Immature natural killer cell (primary cell): ENCODE measurements at regions not wholly inside any gene's neighbourhood (a gene's known extent, or its start where the extent isn't known, plus 50 kb on each side); places are given as distances from the start of the nearest gene placed in this dataset.

ENCODE experiments used
- DNase-seq, 3 donors: peaks; one replicate each; pipeline ENCODE4 v3.0.0; 2022; ENCODE audit warnings: mixed read lengths in 1 of 3
- H3K27ac Mint-ChIP-seq, 6 donors: one replicate each; pipeline ENCODE4 v1.8.0; 2020; ENCODE audit warnings: mixed read lengths in 6 of 6, mild to moderate bottlenecking in 5 of 6, inconsistent platforms in 4 of 6, moderate library complexity in 3 of 6
- H3K27me3 Mint-ChIP-seq, 3 donors: one replicate each; pipeline ENCODE4 v1.8.0; 2020 to 2021; ENCODE audit warnings: low read depth in 3 of 3, mild to moderate bottlenecking in 3 of 3, mixed read lengths in 3 of 3, moderate library complexity in 3 of 3, inconsistent platforms in 1 of 3
- H3K36me3 Mint-ChIP-seq, 3 donors: one replicate each; pipeline ENCODE4 v1.8.0; 2020; ENCODE audit warnings: mixed read lengths in 3 of 3, inconsistent platforms in 2 of 3, mild to moderate bottlenecking in 2 of 3
- H3K4me1 Mint-ChIP-seq, 2 donors: one replicate each; pipeline ENCODE4 v1.8.0; 2020; ENCODE audit warnings: inconsistent platforms in 2 of 2, mild to moderate bottlenecking in 2 of 2, mixed read lengths in 2 of 2, moderate library complexity in 1 of 2
- H3K4me3 Mint-ChIP-seq, 5 donors: one replicate each; pipeline ENCODE4 v1.8.0; 2020; ENCODE audit warnings: mild to moderate bottlenecking in 5 of 5, mixed read lengths in 5 of 5, inconsistent platforms in 3 of 5, moderate library complexity in 3 of 5
- H3K9me3 Mint-ChIP-seq, 6 donors: one replicate each; pipeline ENCODE4 v1.8.0; 2020; ENCODE audit warnings: mild to moderate bottlenecking in 6 of 6, mixed read lengths in 6 of 6, inconsistent platforms in 4 of 6, moderate library complexity in 3 of 6

DNA sequence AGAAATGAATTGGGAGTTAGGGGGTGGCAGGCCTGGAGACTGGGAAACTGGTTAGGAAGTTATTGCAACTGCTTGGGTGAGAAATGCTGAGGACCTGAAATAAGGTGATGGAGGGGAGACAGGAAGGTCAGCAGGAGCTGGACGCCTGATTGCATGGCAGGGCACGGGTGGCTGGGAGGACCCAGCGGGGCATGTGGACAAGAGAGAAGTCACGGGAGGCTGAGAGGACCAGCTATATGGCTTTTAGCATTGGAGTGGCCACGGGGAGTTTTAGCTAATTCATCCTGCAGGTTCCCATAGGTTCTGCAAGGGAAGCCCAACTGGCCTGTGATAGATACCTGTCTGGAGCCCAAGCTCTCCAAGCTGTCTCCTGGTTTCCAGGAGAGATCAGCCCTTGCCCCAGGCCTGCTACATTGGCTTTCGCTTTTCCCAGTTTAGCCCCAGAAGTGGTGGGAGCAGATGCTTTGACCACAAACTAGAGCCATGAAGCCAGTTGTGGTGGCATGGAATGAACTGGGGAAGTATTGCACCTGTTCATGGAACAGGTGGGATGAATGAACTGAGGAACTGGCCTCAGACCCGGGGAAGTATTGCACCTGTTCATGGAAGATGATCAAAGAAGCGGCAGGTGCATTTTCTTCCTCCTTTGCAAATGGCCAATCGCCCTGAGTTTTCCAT is 93.6 kb upstream of the TAF1B start:
- H3K9me3 Mint-ChIP-seq, result no peaks in the 10 kb centered on the region
- H3K27me3 Mint-ChIP-seq, result peaks cover 6 to 10% (median 7%) of the 10 kb centered on the region in 3 donors
- peak overlapping the region in 1 of 6 donors; percentile 26 for H3K27ac Mint-ChIP-seq
- no peaks in the 10 kb centered on the region for H3K36me3 Mint-ChIP-seq
- DNase-seq, result no peak
- H3K4me1 Mint-ChIP-seq, result peaks cover 40 to 52% of the 10 kb centered on the region in 2 donors
- H3K4me3 Mint-ChIP-seq, result no peak overlapping the region

DNA sequence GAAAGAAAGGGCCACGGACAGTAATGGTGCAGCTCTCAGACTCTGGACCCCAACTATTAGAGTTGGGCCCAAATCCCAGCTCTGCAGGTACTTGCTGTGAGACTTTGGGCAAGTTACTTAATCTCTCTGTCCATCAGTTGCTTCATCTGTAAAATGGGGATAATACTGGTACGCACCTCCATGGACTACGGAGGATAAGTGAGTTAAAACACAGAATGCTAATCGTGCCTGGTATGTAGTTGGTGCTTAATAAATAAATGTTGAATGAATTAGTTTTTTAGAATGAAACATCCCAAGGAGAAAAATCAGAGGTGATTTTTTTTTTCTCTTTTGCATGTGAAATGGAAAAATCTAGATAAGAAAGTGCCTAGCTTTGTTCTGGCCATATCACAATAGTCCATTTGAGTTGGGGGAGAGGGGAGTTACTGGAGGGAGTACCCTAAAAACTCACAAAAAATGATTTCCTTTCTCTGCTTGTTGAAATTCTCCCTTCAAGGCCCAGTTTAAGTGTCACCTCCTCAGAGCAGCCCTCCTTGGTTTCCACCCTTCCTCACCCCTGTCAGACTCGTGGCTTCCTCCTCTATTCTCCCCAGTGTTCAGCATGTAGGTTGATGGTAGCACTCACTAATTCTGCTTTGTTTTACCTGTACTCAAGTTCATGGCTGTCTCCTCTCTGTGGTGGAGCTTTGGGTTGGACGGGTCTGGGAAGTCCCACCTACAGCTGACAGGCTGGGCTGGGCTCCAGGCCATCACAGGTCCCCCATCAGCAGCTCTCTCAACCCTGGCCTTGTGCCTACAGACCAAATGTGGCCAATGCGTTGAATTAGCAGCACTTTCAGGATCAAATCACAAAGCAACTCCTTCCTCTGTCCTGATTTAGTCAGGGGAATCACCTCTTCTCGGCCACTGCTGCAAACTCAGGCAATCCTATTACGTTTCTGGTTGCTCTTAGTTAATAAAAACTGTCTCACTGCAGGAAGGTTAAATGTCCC is 92.8 kb upstream of the TAF1B start:
- peak overlapping the region in 5 of 6 donors; percentile 48 to 85 (median 67) for H3K27ac Mint-ChIP-seq
- no peaks in the 10 kb centered on the region for H3K9me3 Mint-ChIP-seq
- no peaks in the 10 kb centered on the region for H3K36me3 Mint-ChIP-seq
- no peak for DNase-seq
- peaks cover 47 to 60% of the 10 kb centered on the region in 2 donors for H3K4me1 Mint-ChIP-seq
- peaks cover 10 to 12% (median 10%) of the 10 kb centered on the region in 3 donors for H3K27me3 Mint-ChIP-seq
- H3K4me3 Mint-ChIP-seq, result peak overlapping the region in 2 of 5 donors; percentile 22 to 65

DNA sequence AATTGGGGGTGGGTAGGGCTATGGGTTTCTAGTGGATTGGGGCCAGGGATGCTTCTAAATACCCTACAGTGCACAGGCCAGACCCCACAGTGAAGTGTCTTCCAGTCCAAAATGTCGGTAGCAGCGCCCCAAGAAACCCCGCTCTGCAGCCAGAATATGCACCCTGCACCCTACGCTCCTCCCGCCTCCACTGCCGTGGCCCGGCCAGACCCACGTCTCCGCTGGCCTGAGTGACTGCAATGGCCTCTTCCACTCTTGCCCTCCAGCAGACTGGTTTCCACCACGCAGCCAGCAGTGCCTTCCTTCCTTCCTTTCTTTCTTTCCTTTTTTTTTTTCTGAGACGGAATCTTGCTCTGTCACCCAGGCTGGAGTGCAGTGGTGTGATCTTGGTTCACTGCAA is 91.4 kb upstream of the TAF1B start:
- Mint-ChIP-seq H3K9me3 (no peaks in the 10 kb centered on the region), H3K36me3 (no peaks in the 10 kb centered on the region), H3K4me3 (peak overlapping the region in 2 of 5 donors; percentile 27 to 97), H3K27me3 (peaks cover 10 to 12% (median 11%) of the 10 kb centered on the region in 3 donors), H3K27ac (peak overlapping the region in 3 of 6 donors; percentile 67 to 99 (median 98)), H3K4me1 (peaks cover 54 to 72% of the 10 kb centered on the region in 2 donors)
- DNase-seq, result no peak

DNA sequence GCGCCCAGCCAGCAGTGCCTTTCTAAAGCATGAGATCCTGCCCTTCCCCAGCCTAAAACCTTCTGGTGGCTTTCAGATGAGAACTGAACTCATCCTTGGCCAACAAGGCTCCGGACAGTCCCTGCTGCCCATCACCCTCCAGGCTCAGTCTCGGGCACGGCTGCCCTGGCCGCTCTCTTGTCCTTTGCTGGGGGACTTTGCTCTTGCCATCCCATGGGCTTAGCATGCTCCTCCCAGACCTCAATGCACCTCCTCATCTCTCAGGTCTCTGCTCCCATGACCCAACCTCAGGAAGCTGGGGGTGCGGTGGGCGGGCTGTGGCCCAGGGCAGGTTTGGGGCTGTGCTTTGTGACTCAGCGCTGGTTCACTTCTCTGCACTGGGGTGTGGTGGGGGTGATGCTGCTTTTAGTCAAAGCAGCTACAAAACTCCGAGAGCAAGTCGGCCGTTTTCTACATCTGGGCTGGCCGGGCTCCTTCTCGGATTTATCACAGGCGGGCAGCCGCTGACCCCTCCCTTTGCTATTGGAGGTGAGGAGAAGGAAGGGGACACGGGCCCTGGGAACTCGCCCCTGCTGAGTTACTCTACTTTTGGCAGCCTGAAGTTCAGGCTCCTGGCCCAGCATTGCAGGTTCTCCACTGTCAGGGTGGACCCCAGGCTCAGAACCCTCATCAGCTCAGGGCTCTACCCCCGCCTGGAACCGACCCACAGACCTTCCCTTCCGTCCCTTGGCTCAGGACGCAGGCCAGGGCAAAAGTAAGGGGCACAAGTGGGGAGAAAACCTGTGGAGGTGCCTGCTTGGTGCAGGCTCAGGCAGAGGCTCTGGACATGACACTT is 90.6 kb upstream of the TAF1B start:
- Mint-ChIP-seq H3K4me3 (peak overlapping the region; percentile 82 to 97 (median 86)), H3K27ac (peak overlapping the region; percentile 44 to 99 (median 94)), H3K9me3 (no peaks in the 10 kb centered on the region), H3K36me3 (no peaks in the 10 kb centered on the region), H3K4me1 (peaks cover 62 to 79% of the 10 kb centered on the region in 2 donors), H3K27me3 (peaks cover 10 to 14% (median 11%) of the 10 kb centered on the region in 3 donors)
- peak; percentile 21 to 62 (median 49) for DNase-seq

DNA sequence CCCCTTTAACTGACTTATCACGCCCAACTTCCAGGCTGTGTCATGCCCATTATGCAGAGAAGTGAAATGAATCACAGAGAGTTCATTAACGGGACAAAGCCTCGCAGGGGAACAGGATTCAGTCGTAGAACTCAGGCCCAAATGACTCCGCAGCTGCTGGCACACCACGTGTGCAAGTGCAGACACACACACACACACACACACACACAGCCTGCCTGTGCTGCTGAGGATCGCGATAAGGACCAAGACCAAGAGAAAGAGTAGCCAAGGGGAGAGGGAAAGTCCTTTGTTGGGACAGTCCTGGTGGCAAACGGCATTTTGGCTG is 90.0 kb upstream of the TAF1B start:
- peaks cover 68 to 85% of the 10 kb centered on the region in 2 donors for H3K4me1 Mint-ChIP-seq
- peak in 2 of 3 donors; percentile 26 to 38 for DNase-seq
- H3K9me3 Mint-ChIP-seq, result no peaks in the 10 kb centered on the region
- H3K36me3 Mint-ChIP-seq, result no peaks in the 10 kb centered on the region
- H3K27me3 Mint-ChIP-seq, result peaks cover 10 to 14% (median 11%) of the 10 kb centered on the region in 3 donors
- H3K27ac Mint-ChIP-seq, result peak overlapping the region; percentile 44 to 99 (median 94)
- peak overlapping the region; percentile 82 to 97 (median 86) for H3K4me3 Mint-ChIP-seq

DNA sequence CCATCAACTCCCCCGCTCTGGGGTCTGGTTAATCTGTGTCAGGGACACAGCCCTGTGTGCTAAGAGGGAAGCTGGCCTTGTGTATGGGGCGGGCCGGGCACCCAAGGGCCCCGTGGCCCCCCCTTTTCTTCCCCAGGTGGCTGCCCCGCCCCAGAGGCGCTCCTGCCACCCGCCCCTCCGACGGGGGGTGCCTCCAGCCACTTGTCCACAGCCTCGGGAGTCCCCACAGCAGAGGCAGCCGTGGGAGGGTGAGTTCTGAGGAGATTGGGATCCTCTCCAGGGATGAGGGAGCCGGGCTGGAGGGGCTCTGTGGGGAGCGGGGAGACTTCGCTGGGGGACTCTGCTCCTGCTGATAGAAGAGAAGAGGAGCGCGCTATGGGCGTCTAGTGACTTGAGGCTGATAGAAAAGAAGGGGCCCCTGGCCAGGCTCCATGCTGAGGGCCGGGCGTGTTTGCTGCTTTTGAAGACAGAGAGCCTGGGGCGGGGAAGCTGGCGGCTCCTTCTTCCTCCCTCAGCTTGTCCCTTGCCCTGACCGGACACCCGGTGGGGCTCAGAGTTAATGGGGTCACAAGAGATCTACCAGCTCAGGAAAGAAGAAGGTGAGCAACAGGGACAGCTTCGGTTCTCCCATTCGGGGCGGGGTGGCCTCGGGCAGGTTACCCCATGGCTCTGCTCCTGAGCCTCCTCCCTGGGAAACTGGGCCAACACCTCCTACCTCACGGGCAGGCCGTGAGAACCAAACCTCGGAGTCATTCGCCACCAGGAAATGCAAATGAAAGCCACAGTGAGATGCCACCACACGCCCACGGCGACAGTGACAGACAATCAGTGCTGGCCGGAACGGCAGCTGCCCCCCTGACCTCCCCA is 89.4 kb upstream of the TAF1B start:
- H3K36me3 Mint-ChIP-seq, result no peaks in the 10 kb centered on the region
- H3K27ac Mint-ChIP-seq, result peak overlapping the region; percentile 79 to 99 (median 91)
- peak; percentile 56 to 72 (median 69) for DNase-seq
- peak overlapping the region; percentile 74 to 97 (median 86) for H3K4me3 Mint-ChIP-seq
- H3K27me3 Mint-ChIP-seq, result peaks cover 10 to 14% (median 11%) of the 10 kb centered on the region in 3 donors
- peaks cover 75 to 92% of the 10 kb centered on the region in 2 donors for H3K4me1 Mint-ChIP-seq
- no peaks in the 10 kb centered on the region for H3K9me3 Mint-ChIP-seq

DNA sequence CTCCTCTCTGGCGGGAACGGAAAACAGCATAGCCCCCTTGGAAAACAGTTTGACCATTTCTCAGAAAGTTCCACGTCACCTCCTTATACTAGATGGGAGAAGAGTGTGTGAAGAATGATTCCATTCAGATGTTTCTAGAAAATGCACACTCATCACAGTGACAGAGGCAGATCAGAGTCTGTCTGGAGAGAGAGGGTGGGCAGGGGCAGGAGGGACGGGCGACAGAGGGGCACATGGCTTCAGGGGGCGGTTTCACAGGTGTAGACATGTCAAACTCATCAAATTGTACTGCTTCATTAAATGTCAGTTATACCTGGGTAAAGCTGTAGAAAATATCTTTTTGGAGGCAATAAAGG is 88.8 kb upstream of the TAF1B start:
- Mint-ChIP-seq H3K36me3 (no peaks in the 10 kb centered on the region), H3K27ac (peak overlapping the region; percentile 79 to 90 (median 83)), H3K4me3 (peak overlapping the region; percentile 65 to 85 (median 81)), H3K27me3 (peaks cover 10 to 14% (median 11%) of the 10 kb centered on the region in 3 donors), H3K9me3 (no peaks in the 10 kb centered on the region), H3K4me1 (peaks cover 77 to 91% of the 10 kb centered on the region in 2 donors)
- DNase-seq, result no peak

DNA sequence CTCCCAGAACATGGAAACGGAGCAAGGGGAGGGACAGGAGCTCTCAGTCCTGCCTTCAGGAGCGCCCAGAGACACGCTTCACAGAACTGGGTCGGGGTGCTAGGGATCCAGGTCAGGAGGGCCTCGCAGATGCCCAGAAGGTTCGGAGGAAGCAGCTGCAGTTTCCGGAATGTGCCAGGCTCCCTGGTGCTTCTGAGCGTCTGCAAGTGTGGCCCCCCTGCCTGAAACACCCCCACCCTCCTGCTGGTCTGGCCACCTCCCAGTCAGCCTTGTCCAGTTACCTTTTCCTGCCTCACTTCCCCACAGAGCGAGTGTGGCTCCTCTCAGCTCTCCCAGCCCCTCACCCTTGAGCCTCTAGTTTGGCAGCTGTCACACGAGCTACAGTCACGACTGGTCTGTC is 88.3 kb upstream of the TAF1B start:
- H3K4me3 Mint-ChIP-seq, result peak overlapping the region in 4 of 5 donors; percentile 17 to 83 (median 50)
- no peaks in the 10 kb centered on the region for H3K9me3 Mint-ChIP-seq
- H3K27me3 Mint-ChIP-seq, result peaks cover 11 to 14% (median 11%) of the 10 kb centered on the region in 3 donors
- peaks cover 78 to 95% of the 10 kb centered on the region in 2 donors for H3K4me1 Mint-ChIP-seq
- no peak for DNase-seq
- peak overlapping the region in 3 of 6 donors; percentile 81 to 90 (median 82) for H3K27ac Mint-ChIP-seq
- H3K36me3 Mint-ChIP-seq, result no peaks in the 10 kb centered on the region

DNA sequence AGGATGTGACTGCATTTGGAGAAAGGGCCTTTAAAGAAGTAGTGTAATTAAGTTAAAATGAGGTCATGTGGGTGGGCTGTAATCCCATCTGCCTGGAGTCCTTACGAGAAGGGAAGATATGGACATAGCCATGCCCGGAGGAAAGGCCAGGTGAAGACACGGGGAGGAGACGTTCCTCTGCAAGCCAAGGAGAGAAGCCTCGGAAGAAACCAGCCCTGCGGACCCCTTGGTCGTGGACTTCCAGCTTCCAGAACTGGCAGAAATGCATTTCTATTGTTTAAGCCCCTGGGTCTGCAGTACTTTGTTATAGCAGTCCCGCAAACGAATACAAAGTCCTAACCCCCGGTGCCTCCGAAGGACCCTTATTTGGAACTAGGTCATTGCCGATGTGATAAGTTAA is 87.6 kb upstream of the TAF1B start:
- DNase-seq, result no peak
- peaks cover 11 to 14% (median 11%) of the 10 kb centered on the region in 3 donors for H3K27me3 Mint-ChIP-seq
- no peaks in the 10 kb centered on the region for H3K9me3 Mint-ChIP-seq
- H3K4me3 Mint-ChIP-seq, result peak overlapping the region in 4 of 5 donors; percentile 14 to 54 (median 26)
- H3K27ac Mint-ChIP-seq, result peak overlapping the region in 4 of 6 donors; percentile 28 to 57 (median 47)
- H3K36me3 Mint-ChIP-seq, result no peaks in the 10 kb centered on the region
- H3K4me1 Mint-ChIP-seq, result peaks cover 77 to 95% of the 10 kb centered on the region in 2 donors

DNA sequence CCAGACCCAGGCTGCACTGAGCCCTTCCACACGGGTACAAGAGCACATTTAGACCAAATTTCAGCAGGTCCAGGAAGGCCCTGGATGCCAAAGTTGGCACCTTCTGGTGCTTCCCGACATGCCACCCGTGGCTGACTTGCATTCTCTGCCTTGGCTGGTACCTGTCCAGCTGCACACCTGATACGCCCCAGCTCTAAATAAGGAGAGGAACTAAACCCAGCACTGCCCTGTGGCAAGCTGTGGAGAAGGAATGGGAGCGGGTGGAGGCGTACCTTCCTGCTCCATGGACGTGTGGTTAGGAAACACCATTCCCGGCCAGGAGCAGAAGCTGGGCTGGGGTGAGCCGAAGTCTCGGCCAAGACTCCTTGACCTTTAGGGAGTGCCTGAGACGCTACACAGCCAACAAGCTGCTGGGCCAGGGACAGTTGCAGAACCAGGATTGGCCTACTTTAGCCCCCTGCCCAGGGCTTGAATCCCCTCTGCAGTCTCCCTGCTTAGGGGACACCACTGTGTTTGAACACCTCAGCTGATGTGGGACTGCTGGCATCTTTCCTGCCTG is 86.5 kb upstream of the TAF1B start:
- H3K27ac Mint-ChIP-seq, result peak overlapping the region in 3 of 6 donors; percentile 57 to 84 (median 77)
- DNase-seq, result no peak
- H3K27me3 Mint-ChIP-seq, result peaks cover 11 to 14% (median 13%) of the 10 kb centered on the region in 3 donors
- no peaks in the 10 kb centered on the region for H3K9me3 Mint-ChIP-seq
- peak overlapping the region in 4 of 5 donors; percentile 43 to 93 (median 78) for H3K4me3 Mint-ChIP-seq
- peaks cover 67 to 88% of the 10 kb centered on the region in 2 donors for H3K4me1 Mint-ChIP-seq
- H3K36me3 Mint-ChIP-seq, result no peaks in the 10 kb centered on the region

DNA sequence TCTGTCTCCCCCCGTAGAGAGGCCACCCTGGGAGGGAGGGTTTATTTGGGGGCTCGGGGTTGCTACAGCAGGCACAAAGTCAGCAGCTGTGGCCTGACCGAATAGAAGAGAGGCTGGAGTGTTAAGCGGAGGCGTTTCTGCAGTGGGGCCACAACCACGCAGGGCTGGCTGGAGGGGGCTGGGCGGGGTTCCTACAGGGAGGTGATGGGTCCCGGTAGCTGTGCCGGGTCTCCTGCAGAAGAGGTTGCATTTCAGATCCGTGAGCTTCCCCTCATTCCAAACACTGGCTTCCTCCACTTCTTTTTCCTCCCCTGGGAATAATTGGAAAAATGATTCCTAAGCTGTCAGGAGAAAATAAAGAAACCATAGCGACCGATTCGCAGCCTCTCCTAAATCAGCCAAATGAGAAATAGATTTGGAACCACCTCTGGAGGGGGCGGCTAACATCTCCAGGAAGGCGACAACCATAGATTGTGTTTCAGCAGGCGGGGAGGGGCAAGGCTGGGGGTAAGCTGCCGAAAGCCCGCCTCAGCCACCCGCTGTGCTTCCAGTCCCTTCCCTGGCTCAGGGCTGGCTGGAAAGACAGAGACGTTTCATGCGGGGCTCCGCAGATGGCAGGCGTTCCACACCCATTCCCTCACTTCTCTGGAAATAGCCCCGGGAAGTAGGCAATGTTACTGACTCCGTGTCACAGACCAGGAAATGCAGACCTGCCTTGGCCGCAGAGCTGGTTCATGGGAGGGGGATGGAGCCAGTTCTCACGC is 85.6 kb upstream of the TAF1B start:
- Mint-ChIP-seq H3K9me3 (no peaks in the 10 kb centered on the region), H3K4me1 (peaks cover 59 to 79% of the 10 kb centered on the region in 2 donors), H3K27ac (peak overlapping the region in 5 of 6 donors; percentile 40 to 84 (median 77)), H3K36me3 (no peaks in the 10 kb centered on the region), H3K4me3 (peak overlapping the region; percentile 74 to 93 (median 76)), H3K27me3 (peaks cover 11 to 14% (median 14%) of the 10 kb centered on the region in 3 donors)
- DNase-seq, result peak; percentile 33 to 48 (median 34)
